H1 (cell line): ENCODE measurements at regions not wholly inside any gene's neighbourhood (a gene's known extent, or its start where the extent isn't known, plus 50 kb on each side); places are given as distances from the start of the nearest gene placed in this dataset.

ENCODE experiments used
- ATF3 ChIP-seq: IDR thresholded peaks from 2 replicates; pipeline ENCODE4 v1.6.1; 2011; ENCODE audit warnings: low read depth, mild to moderate bottlenecking, low read length; ENCODE audit not compliant: insufficient read depth
- CHD1 ChIP-seq: IDR thresholded peaks from 2 replicates; pipeline ENCODE4 v1.6.1; 2012; ENCODE audit warnings: low read depth, low read length, improper control_type of control experiment
- EZH2 ChIP-seq: fragments of 200-600 bp; sonication (generic); IDR thresholded peaks from 2 replicates; pipeline ENCODE4 v1.7.1; 2012; ENCODE audit warnings: low read depth, mild to moderate bottlenecking, moderate library complexity, low read length, inconsistent platforms; ENCODE audit not compliant: severe bottlenecking
- RAD21 ChIP-seq, 2 experiments: IDR thresholded peaks in 1 of 2; conservative IDR thresholded peaks in 1 of 2; 2 replicates each; pipeline ENCODE4 v1.6.1; 2011; ENCODE audit warnings: low read depth in 2 of 2, low read length in 2 of 2, improper control_type of control experiment in 1 of 2, inconsistent platforms in 1 of 2, mild to moderate bottlenecking in 1 of 2, moderate library complexity in 1 of 2
- SP2 ChIP-seq: IDR thresholded peaks from 2 replicates; pipeline ENCODE4 v1.6.1; 2012; ENCODE audit warnings: mild to moderate bottlenecking, low read length, inconsistent platforms
- TF ChIP-seq, protein P1 (sequence below), 3 experiments: IDR thresholded peaks; 1 replicate in 2 of 3; 2 replicates in 1 of 3; pipeline versions ENCODE4 v1.5.1 to v1.6.1; 2011; ENCODE audit warnings: low read length in 3 of 3, mild to moderate bottlenecking in 3 of 3, inconsistent platforms in 2 of 3, low read depth in 1 of 3, moderate library complexity in 1 of 3; ENCODE audit not compliant: insufficient read depth in 1 of 3; ENCODE audit errors: control extremely low read depth in 1 of 3

DNA sequence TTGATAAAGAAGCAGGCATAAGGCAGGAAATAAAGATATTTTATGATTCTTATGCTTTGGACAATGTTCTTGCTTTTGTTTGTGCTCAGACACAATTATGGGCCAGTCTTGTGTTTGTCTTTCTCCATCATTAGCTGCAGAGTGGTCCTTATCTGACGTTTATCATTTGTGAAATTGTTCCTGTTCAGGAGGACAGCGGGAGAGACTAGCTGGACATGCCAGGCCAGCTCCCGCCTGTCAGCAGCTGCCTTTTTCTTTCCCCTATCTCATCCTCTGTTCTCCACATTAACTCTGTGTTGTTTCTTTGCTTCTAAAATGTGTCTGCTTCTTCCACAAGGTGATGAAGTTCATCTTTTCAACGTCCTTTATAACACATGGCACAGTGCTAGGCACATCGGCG is 333.5 kb downstream of the NPIPA8 start:
- TF ChIP-seq ATF3 (no peak), CHD1 (no peak), SP2 (no peak), RAD21 (IDR thresholded peaks at IDR 0.05 in 1 of 2, conservative IDR thresholded peaks at IDR 0.05 in 1 of 2; ENCODE audit: low read depth in 2 of 2, low read length in 2 of 2) (no peak), EZH2 (no peak)
- TF ChIP-seq, protein P1, sequence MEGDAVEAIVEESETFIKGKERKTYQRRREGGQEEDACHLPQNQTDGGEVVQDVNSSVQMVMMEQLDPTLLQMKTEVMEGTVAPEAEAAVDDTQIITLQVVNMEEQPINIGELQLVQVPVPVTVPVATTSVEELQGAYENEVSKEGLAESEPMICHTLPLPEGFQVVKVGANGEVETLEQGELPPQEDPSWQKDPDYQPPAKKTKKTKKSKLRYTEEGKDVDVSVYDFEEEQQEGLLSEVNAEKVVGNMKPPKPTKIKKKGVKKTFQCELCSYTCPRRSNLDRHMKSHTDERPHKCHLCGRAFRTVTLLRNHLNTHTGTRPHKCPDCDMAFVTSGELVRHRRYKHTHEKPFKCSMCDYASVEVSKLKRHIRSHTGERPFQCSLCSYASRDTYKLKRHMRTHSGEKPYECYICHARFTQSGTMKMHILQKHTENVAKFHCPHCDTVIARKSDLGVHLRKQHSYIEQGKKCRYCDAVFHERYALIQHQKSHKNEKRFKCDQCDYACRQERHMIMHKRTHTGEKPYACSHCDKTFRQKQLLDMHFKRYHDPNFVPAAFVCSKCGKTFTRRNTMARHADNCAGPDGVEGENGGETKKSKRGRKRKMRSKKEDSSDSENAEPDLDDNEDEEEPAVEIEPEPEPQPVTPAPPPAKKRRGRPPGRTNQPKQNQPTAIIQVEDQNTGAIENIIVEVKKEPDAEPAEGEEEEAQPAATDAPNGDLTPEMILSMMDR (IDR thresholded peaks at IDR 0.05; ENCODE audit: control extremely low read depth in 1 of 3, insufficient read depth in 1 of 3, low read depth in 1 of 3, low read length in 3 of 3): no peak
